ENCODE measurements at regions not wholly inside any gene's neighbourhood (a gene's known extent, or its start where the extent isn't known, plus 50 kb on each side); places are given as distances from the start of the nearest gene placed in this dataset.
"Not testable (repeated sequence)": the region's sequence is repeated elsewhere in the genome, so short reads cannot be mapped to it uniquely, and the experiment has no call there.

GRCh38 chr2:83015035-83015715 is 1443.9 kb downstream of the SUCLG1 start:
- DNase-seq: no peak

GRCh38 chr2:83014462-83014861 is 1444.6 kb downstream of the SUCLG1 start:
- no peak for DNase-seq

GRCh38 chr2:83006961-83007360 is 1452.1 kb downstream of the SUCLG1 start:
- DNase-seq: no peak

GRCh38 chr2:83003555-83003954 is 1455.5 kb downstream of the SUCLG1 start:
- DNase-seq: no peak

GRCh38 chr2:83002706-83003105 is 1456.4 kb downstream of the SUCLG1 start:
- DNase-seq: no peak

GRCh38 chr2:82998781-82999180 is 1460.3 kb downstream of the SUCLG1 start:
- no peak for DNase-seq

- DNase-seq: no peak
Measured at GRCh38 chr2:82996217-82996616, 1462.9 kb downstream of the SUCLG1 start.

- DNase-seq: no peak
Measured at GRCh38 chr2:82994151-82994550, 1464.9 kb downstream of the SUCLG1 start.

GRCh38 chr2:82993609-82994008 is 1465.5 kb downstream of the SUCLG1 start:
- DNase-seq: no peak

GRCh38 chr2:82992968-82993367 is 1466.1 kb downstream of the SUCLG1 start:
- no peak for DNase-seq

GRCh38 chr2:82987706-82988105 is 1471.4 kb downstream of the SUCLG1 start:
- not testable (repeated sequence) for DNase-seq

GRCh38 chr2:82986899-82987298 is 1472.2 kb downstream of the SUCLG1 start:
- no peak for DNase-seq

GRCh38 chr2:82985572-82986197 is 1473.4 kb downstream of the SUCLG1 start:
- no peak for DNase-seq

- no peak for DNase-seq
Measured at GRCh38 chr2:82968358-82968757, 1490.7 kb downstream of the SUCLG1 start.

GRCh38 chr2:82964341-82964740 is 1494.7 kb downstream of the SUCLG1 start:
- DNase-seq: no peak

- no peak for DNase-seq
Measured at GRCh38 chr2:82959727-82960126, 1499.4 kb downstream of the SUCLG1 start.

GRCh38 chr2:82954868-82955267 is 1504.2 kb downstream of the SUCLG1 start:
- no peak for DNase-seq

GRCh38 chr2:82939211-82939610 is 1519.9 kb downstream of the SUCLG1 start:
- no peak for DNase-seq

GRCh38 chr2:82938321-82938845 is 1520.7 kb downstream of the SUCLG1 start:
- not testable (repeated sequence) for DNase-seq

- no peak for DNase-seq
Measured at GRCh38 chr2:82913566-82913965, 1545.5 kb downstream of the SUCLG1 start.

GRCh38 chr2:82896117-82896516 is 1563.0 kb downstream of the SUCLG1 start:
- no peak for DNase-seq

- DNase-seq: no peak
Measured at GRCh38 chr2:82893190-82893589, 1565.9 kb downstream of the SUCLG1 start.

- no peak for DNase-seq
Measured at GRCh38 chr2:82879803-82880202, 1579.3 kb downstream of the SUCLG1 start.

- no peak for DNase-seq
Measured at GRCh38 chr2:82875858-82876257, 1583.2 kb downstream of the SUCLG1 start.

- no peak for DNase-seq
Measured at GRCh38 chr2:82857967-82858366, 1601.1 kb downstream of the SUCLG1 start.
